ENCODE measurements at regions not wholly inside any gene's neighbourhood (a gene's known extent, or its start where the extent isn't known, plus 50 kb on each side); places are given as distances from the start of the nearest gene placed in this dataset.

DNA sequence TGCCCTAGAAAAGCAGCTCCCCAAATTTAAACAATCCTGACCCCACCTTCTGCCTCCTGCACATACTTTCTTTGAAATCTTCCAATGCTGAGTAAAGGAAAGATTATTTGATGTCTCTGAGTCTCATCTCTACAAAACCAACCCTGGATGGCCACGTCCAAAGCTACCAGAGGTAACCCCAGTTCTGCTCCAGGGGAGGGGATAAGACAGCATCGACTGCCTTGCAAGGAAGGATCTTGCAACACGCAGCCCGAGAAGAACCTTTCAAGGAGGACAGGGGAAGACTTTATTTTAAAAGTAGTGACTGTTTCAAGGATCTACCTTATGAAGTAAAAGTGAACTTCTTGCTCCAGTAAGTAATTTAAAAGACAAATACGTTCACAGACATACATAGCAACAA lies 66.5 kb upstream of the TMEM45B start:
- TF ChIP-seq CTCF (IDR thresholded peaks at IDR 0.05) (no peak), EZH2phosphoT487 (IDR thresholded peaks at IDR 0.05) (no peak)

Measured in neural progenitor cell (in vitro differentiated cells).